ENCODE measurements at regions not wholly inside any gene's neighbourhood (a gene's known extent, or its start where the extent isn't known, plus 50 kb on each side); places are given as distances from the start of the nearest gene placed in this dataset.

GRCh38 chr17:5800131-5800530, 215.8 kb upstream of the NLRP1 start:
- Mint-ChIP-seq H3K9me3 (peaks cover 14% of the 10 kb centered on the region), H3K4me3 (no peak overlapping the region), H3K4me1 (peaks cover 48% of the 10 kb centered on the region), H3K36me3 (peaks cover 8% of the 10 kb centered on the region), H3K27me3 (ENCODE audit: low read depth) (peaks cover 12% of the 10 kb centered on the region; the same call in 1 of the 2 replicates), H3K27ac (no peak overlapping the region)
- ATAC-seq (no peak), DNase-seq (ENCODE audit: low spot score) (no peak)
- CTCF ChIA-PET = interaction anchor here (1.9 kb wide), 1 partner anchor 16 kb away, joined by 8 read pairs; no protein-coding TSS in a partner anchor
- POLR2A ChIA-PET = no interaction called here
- TF ChIP-seq, protein P1, sequence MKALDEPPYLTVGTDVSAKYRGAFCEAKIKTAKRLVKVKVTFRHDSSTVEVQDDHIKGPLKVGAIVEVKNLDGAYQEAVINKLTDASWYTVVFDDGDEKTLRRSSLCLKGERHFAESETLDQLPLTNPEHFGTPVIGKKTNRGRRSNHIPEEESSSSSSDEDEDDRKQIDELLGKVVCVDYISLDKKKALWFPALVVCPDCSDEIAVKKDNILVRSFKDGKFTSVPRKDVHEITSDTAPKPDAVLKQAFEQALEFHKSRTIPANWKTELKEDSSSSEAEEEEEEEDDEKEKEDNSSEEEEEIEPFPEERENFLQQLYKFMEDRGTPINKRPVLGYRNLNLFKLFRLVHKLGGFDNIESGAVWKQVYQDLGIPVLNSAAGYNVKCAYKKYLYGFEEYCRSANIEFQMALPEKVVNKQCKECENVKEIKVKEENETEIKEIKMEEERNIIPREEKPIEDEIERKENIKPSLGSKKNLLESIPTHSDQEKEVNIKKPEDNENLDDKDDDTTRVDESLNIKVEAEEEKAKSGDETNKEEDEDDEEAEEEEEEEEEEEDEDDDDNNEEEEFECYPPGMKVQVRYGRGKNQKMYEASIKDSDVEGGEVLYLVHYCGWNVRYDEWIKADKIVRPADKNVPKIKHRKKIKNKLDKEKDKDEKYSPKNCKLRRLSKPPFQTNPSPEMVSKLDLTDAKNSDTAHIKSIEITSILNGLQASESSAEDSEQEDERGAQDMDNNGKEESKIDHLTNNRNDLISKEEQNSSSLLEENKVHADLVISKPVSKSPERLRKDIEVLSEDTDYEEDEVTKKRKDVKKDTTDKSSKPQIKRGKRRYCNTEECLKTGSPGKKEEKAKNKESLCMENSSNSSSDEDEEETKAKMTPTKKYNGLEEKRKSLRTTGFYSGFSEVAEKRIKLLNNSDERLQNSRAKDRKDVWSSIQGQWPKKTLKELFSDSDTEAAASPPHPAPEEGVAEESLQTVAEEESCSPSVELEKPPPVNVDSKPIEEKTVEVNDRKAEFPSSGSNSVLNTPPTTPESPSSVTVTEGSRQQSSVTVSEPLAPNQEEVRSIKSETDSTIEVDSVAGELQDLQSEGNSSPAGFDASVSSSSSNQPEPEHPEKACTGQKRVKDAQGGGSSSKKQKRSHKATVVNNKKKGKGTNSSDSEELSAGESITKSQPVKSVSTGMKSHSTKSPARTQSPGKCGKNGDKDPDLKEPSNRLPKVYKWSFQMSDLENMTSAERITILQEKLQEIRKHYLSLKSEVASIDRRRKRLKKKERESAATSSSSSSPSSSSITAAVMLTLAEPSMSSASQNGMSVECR (CRISPR knock-in tag; IDR thresholded peaks at IDR 0.05; ENCODE audit: borderline replicate concordance) = no peak
- TF ChIP-seq RORB (CRISPR knock-in tag; IDR thresholded peaks at IDR 0.05) (no peak), TEAD1 (CRISPR knock-in tag; IDR thresholded peaks at IDR 0.05) (no peak), ZNF425 (CRISPR knock-in tag; conservative IDR thresholded peaks at IDR 0.05) (no peak), PREB (CRISPR knock-in tag; IDR thresholded peaks at IDR 0.05; ENCODE audit: borderline replicate concordance) (no peak), CBFB (CRISPR knock-in tag; IDR thresholded peaks at IDR 0.05; ENCODE audit: low read depth) (no peak), PRRX2 (CRISPR knock-in tag; IDR thresholded peaks at IDR 0.05) (no peak), NR2C2 (CRISPR knock-in tag; IDR thresholded peaks at IDR 0.05) (no peak), E2F5 (CRISPR knock-in tag; IDR thresholded peaks at IDR 0.05) (no peak), CTCF (IDR thresholded peaks at IDR 0.05) (no peak), EMX1 (CRISPR knock-in tag; IDR thresholded peaks at IDR 0.05) (no peak), PRDM15 (CRISPR knock-in tag; IDR thresholded peaks at IDR 0.05) (no peak), MLX (CRISPR knock-in tag; IDR thresholded peaks at IDR 0.05) (no peak), ZNF671 (CRISPR knock-in tag; IDR thresholded peaks at IDR 0.05) (no peak)
- TF ChIP-seq, protein P2, sequence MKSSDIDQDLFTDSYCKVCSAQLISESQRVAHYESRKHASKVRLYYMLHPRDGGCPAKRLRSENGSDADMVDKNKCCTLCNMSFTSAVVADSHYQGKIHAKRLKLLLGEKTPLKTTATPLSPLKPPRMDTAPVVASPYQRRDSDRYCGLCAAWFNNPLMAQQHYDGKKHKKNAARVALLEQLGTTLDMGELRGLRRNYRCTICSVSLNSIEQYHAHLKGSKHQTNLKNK (CRISPR knock-in tag; IDR thresholded peaks at IDR 0.05) = no peak
- TF ChIP-seq, protein P3, sequence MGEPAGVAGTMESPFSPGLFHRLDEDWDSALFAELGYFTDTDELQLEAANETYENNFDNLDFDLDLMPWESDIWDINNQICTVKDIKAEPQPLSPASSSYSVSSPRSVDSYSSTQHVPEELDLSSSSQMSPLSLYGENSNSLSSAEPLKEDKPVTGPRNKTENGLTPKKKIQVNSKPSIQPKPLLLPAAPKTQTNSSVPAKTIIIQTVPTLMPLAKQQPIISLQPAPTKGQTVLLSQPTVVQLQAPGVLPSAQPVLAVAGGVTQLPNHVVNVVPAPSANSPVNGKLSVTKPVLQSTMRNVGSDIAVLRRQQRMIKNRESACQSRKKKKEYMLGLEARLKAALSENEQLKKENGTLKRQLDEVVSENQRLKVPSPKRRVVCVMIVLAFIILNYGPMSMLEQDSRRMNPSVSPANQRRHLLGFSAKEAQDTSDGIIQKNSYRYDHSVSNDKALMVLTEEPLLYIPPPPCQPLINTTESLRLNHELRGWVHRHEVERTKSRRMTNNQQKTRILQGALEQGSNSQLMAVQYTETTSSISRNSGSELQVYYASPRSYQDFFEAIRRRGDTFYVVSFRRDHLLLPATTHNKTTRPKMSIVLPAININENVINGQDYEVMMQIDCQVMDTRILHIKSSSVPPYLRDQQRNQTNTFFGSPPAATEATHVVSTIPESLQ (CRISPR knock-in tag; IDR thresholded peaks at IDR 0.05) = no peak
- TF ChIP-seq, protein P4, sequence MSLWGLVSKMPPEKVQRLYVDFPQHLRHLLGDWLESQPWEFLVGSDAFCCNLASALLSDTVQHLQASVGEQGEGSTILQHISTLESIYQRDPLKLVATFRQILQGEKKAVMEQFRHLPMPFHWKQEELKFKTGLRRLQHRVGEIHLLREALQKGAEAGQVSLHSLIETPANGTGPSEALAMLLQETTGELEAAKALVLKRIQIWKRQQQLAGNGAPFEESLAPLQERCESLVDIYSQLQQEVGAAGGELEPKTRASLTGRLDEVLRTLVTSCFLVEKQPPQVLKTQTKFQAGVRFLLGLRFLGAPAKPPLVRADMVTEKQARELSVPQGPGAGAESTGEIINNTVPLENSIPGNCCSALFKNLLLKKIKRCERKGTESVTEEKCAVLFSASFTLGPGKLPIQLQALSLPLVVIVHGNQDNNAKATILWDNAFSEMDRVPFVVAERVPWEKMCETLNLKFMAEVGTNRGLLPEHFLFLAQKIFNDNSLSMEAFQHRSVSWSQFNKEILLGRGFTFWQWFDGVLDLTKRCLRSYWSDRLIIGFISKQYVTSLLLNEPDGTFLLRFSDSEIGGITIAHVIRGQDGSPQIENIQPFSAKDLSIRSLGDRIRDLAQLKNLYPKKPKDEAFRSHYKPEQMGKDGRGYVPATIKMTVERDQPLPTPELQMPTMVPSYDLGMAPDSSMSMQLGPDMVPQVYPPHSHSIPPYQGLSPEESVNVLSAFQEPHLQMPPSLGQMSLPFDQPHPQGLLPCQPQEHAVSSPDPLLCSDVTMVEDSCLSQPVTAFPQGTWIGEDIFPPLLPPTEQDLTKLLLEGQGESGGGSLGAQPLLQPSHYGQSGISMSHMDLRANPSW (CRISPR knock-in tag; conservative IDR thresholded peaks at IDR 0.05; ENCODE audit: low read depth) = no peak
